NT2/D1 (cell line): ENCODE measurements at regions not wholly inside any gene's neighbourhood (a gene's known extent, or its start where the extent isn't known, plus 50 kb on each side); places are given as distances from the start of the nearest gene placed in this dataset.
"Not testable (repeated sequence)": the region's sequence is repeated elsewhere in the genome, so short reads cannot be mapped to it uniquely, and the experiment has no call there.

Source experiments
- DNase-seq: peaks from one replicate; pipeline ENCODE4 v3.0.0-alpha.2; 2011; ENCODE audit warnings: low read depth, low spot score
- H3K27me3 ChIP-seq: 2 replicates; pipeline ENCODE4 v1.6.0; 2011; ENCODE audit warnings: mild to moderate bottlenecking; ENCODE audit not compliant: insufficient read length, insufficient read depth
- H3K36me3 ChIP-seq: 2 replicates; pipeline ENCODE4 v1.6.1; 2011; ENCODE audit warnings: mild to moderate bottlenecking, low read length, mixed read lengths; ENCODE audit not compliant: insufficient read depth, insufficient read length
- H3K4me1 ChIP-seq: 2 replicates; pipeline ENCODE4 v1.5.1; 2011; ENCODE audit not compliant: insufficient read depth, insufficient read length
- H3K4me3 ChIP-seq: 2 replicates; pipeline ENCODE4 v1.5.1; 2011; ENCODE audit warnings: low read depth; ENCODE audit not compliant: insufficient read length
- H3K9ac ChIP-seq: 2 replicates; pipeline ENCODE4 v1.6.0; 2011; ENCODE audit warnings: low read depth; ENCODE audit not compliant: insufficient read length
- H3K9me3 ChIP-seq: 2 replicates; pipeline ENCODE4 v1.5.1; 2011; ENCODE audit warnings: mild to moderate bottlenecking, low read length; ENCODE audit not compliant: insufficient read depth
- SUZ12 ChIP-seq: IDR thresholded peaks from 2 replicates; pipeline ENCODE4 v1.6.1; 2011; ENCODE audit not compliant: insufficient read length, insufficient read depth; ENCODE audit errors: extremely low read depth
- YY1 ChIP-seq: IDR thresholded peaks from 2 replicates; pipeline ENCODE4 v1.6.1; 2011; ENCODE audit not compliant: insufficient read length, insufficient read depth
- ZNF274 ChIP-seq: IDR thresholded peaks from 2 replicates; pipeline ENCODE4 v1.6.1; 2011; ENCODE audit warnings: mild to moderate bottlenecking, low read depth, low read length

DNA sequence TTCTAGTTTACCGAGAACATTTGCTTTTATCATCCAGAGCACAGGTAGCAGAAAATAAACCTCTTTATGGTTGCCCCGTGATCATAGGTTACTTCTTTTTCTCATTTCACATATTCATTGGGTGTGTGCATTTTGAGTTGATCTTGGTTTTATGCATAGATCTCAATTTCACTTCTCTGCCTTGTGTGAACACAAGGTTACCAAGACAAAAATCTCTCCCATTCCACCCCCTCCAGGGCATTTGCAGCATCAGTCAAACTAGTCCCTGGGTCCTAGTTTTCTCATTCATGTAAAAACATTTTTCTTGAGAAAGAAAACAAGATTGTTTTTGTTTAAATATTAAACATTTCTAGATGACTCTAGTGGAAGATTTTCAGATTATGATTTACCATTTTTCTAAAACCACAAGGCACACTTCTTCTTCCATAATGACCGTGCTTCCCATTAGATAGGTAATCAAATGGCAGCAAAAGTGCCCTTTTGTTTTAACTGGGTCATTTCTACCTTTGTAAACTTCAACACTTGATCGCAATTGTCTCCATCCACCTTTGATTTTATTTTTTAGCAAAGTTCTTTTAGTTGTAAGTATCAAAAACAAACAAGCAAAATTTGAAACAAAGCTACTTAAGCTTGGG, 526.6 kb upstream of the CADM1 start:
- no peak overlapping the region for H3K4me3 ChIP-seq
- H3K4me1 ChIP-seq, result no peaks in the 10 kb centered on the region
- H3K9me3 ChIP-seq, result no peaks in the 10 kb centered on the region
- H3K27me3 ChIP-seq, result no peaks in the 10 kb centered on the region
- no peak overlapping the region for H3K9ac ChIP-seq
- TF ChIP-seq SUZ12, result no peak
- no peak for TF ChIP-seq ZNF274
- no peak for TF ChIP-seq YY1
- no peaks in the 10 kb centered on the region for H3K36me3 ChIP-seq
- no peak for DNase-seq

- not testable (repeated sequence) for H3K36me3 ChIP-seq, H3K9ac ChIP-seq, DNase-seq, H3K9me3 ChIP-seq, H3K27me3 ChIP-seq, H3K4me1 ChIP-seq, H3K4me3 ChIP-seq
Measured at GRCh38 chr11:116028506-116028905, 524.3 kb upstream of the CADM1 start.

GRCh38 chr11:115999437-115999836, 495.2 kb upstream of the CADM1 start:
- no peak overlapping the region for H3K9ac ChIP-seq
- no peaks in the 10 kb centered on the region for H3K36me3 ChIP-seq
- H3K27me3 ChIP-seq, result no peaks in the 10 kb centered on the region
- H3K9me3 ChIP-seq, result peaks cover 10% of the 10 kb centered on the region; the same call in 1 of the 2 replicates
- TF ChIP-seq YY1 (no peak), ZNF274 (no peak), SUZ12 (no peak)
- no peaks in the 10 kb centered on the region for H3K4me1 ChIP-seq
- no peak for DNase-seq
- no peak overlapping the region for H3K4me3 ChIP-seq

DNA sequence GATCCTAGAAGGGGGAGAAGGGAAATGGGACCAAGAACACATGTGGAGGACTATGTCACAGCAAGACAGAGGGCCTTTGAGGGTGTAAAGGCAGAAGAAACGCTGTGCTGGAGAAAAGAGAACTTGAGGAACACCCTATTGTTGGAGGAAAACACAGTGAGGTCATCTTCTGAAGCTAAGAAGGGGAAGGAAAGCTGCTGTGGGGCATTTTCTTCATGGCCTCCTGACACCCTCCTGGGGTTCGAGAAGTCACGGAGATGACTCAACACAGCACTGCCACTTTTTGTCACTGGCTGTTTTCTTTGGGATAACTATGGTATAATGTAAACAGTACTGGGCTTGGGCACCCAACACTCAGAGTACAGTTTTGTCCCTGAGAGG, 492.6 kb upstream of the CADM1 start:
- Histone ChIP-seq H3K27me3 (no peaks in the 10 kb centered on the region), H3K9ac (no peak overlapping the region)
- DNase-seq, result no peak

DNA sequence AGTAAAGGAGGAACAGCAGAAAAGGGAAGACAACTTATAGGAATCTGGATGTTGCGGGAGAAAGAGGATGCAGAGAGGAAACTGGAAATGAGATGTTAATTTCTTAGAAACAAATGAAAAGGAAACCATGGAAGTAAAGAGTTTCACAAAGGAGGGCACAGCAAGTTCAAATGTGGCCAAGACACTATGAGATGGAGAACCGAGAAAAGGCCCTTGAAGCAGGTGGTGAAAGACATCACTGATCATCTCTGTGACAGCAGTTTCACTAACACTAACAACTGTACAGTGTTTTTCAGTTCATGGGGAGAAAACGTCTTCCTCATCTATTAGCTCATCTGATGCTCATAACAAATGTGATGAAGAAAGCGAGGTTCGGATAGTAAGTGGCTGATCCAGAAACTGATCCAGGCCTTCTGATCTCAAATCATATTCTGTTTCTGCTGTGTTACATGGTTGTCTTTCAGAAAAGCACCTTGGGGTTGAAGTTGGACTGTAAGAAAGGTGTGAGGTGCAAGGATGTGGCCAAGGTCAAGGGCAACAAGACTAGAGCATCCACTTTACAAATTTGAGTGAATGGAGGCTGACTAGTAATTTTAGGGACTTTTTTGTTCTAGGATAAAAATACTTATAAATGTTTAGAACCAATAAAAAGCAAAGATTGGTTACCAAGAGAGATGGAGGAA, 492.1 kb upstream of the CADM1 start:
- Histone ChIP-seq H3K4me3 (no peak overlapping the region), H3K9ac (no peak overlapping the region), H3K9me3 (no peaks in the 10 kb centered on the region), H3K27me3 (no peaks in the 10 kb centered on the region), H3K4me1 (no peaks in the 10 kb centered on the region), H3K36me3 (no peaks in the 10 kb centered on the region)
- no peak for TF ChIP-seq ZNF274
- no peak for TF ChIP-seq SUZ12
- no peak for TF ChIP-seq YY1
- no peak for DNase-seq

More for the DNA sequence above, 492.6 kb upstream of the CADM1 start:
- Histone ChIP-seq H3K4me1 (no peaks in the 10 kb centered on the region), H3K36me3 (no peaks in the 10 kb centered on the region), H3K4me3 (no peak overlapping the region), H3K9me3 (no peaks in the 10 kb centered on the region)
- TF ChIP-seq YY1, result no peak
- TF ChIP-seq SUZ12, result no peak
- no peak for TF ChIP-seq ZNF274

- no peak overlapping the region for H3K9ac ChIP-seq
- no peak for DNase-seq
- no peaks in the 10 kb centered on the region for H3K27me3 ChIP-seq
- H3K4me1 ChIP-seq, result no peaks in the 10 kb centered on the region
- no peak for TF ChIP-seq SUZ12
- no peak for TF ChIP-seq ZNF274
- no peak for TF ChIP-seq YY1
- no peaks in the 10 kb centered on the region for H3K9me3 ChIP-seq
- H3K4me3 ChIP-seq, result no peak overlapping the region
- no peaks in the 10 kb centered on the region for H3K36me3 ChIP-seq
Measured at GRCh38 chr11:115993590-115993989, 489.4 kb upstream of the CADM1 start.

DNA sequence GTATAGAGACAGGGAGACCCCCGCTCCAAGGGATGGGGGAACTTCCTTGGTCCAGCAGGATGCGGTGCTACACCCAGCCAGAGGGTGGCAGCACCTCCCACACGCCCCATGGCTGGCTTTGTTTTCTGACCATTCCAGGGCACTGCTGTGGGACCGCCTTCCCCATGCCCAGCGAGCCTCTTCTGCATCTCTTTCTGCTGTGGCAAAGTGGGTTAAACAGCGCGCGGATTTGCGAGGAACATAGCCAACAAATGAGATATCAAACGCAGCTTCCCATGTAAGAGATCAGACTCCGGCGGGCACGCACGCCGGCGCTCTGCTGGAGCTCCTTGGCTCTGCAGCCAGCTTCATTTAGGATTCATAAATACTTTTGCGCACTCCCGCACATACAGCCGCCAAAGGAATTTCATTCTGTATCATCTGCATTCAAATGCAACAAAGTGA, 485.8 kb upstream of the CADM1 start:
- TF ChIP-seq YY1 (no peak), SUZ12 (no peak), ZNF274 (no peak)
- no peaks in the 10 kb centered on the region for H3K36me3 ChIP-seq
- H3K4me3 ChIP-seq, result no peak overlapping the region
- no peaks in the 10 kb centered on the region for H3K27me3 ChIP-seq
- no peaks in the 10 kb centered on the region for H3K9me3 ChIP-seq
- DNase-seq, result peak; percentile 11
- H3K4me1 ChIP-seq, result no peaks in the 10 kb centered on the region
- H3K9ac ChIP-seq, result no peak overlapping the region
